ENCODE measurements at regions not wholly inside any gene's neighbourhood (a gene's known extent, or its start where the extent isn't known, plus 50 kb on each side); places are given as distances from the start of the nearest gene placed in this dataset.

- no peak for FAIRE-seq
- intact Hi-C loops (cut with micrococcal nuclease) (loop anchor here (1.0 to 10.0 kb wide), 7 partner anchors 86 to 566 kb away; no protein-coding TSS in a partner anchor), dilution Hi-C loops (cut with MboI; ENCODE audit: extremely low pct_ligation_motif_present, low sequenced_read_pairs) (no loop called here)
- Histone ChIP-seq H3K27ac (ENCODE audit: insufficient read depth, low read depth, low read length) (peak overlapping the region; percentile 34), H3K27me3 (ENCODE audit: control insufficient read depth in 2 of 2, insufficient read depth in 2 of 2, low read length in 2 of 2) (no peaks in the 10 kb centered on the region), H3K4me3 (replicated peaks in 1 of 3; ENCODE audit: insufficient read depth in 1 of 3, low read depth in 1 of 3, low read length in 3 of 3) (peak overlapping the region in 1 of 3 experiments; percentile 41), H3K4me2 (ENCODE audit: insufficient read depth, low read length) (peak overlapping the region; percentile 77), H3K9ac (replicated peaks; ENCODE audit: extremely low read depth, insufficient read depth, low read length) (peak overlapping the region; percentile 41), H3K9me3 (replicated peaks; ENCODE audit: control insufficient read depth, insufficient read depth, low read length) (no peaks in the 10 kb centered on the region), H3K9me1 (replicated peaks; ENCODE audit: control insufficient read depth, extremely low read depth, insufficient read depth, low read length) (no peaks in the 10 kb centered on the region), H2AFZ (ENCODE audit: low read depth, low read length) (no peak overlapping the region), H4K20me1 (replicated peaks; ENCODE audit: control insufficient read depth, extremely low read depth, insufficient read depth, low read length) (no peaks in the 10 kb centered on the region), H3K36me3 (ENCODE audit: control insufficient read depth in 2 of 2, extremely low read depth in 1 of 2, insufficient read depth in 2 of 2, low read length in 2 of 2) (no peaks in the 10 kb centered on the region), H3K79me2 (ENCODE audit: control insufficient read depth, insufficient read depth, low read length) (no peaks in the 10 kb centered on the region), H3K4me1 (ENCODE audit: control insufficient read depth, extremely low read depth, insufficient read depth, low read length) (peaks cover 44% of the 10 kb centered on the region)
- CTCF ChIA-PET: interaction anchor here (0.7 to 1.0 kb wide), 2 partner anchors 86 to 557 kb away, joined by 3 to 4 read pairs; no protein-coding TSS in a partner anchor
- POLR2A ChIA-PET: interaction anchor here (0.7 kb wide), 2 partner anchors 56 to 208 kb away, joined by 3 to 6 read pairs; no protein-coding TSS in a partner anchor
- no TSS peak for BruUV-seq (replicated peaks)
- TF ChIP-seq JUN (IDR thresholded peaks at IDR 0.05; ENCODE audit: borderline replicate concordance, insufficient read depth, insufficient read length, low read depth) (peak; percentile 26), MAX (IDR thresholded peaks at IDR 0.05; ENCODE audit: insufficient read depth, insufficient read length) (no peak), FOS (IDR thresholded peaks at IDR 0.05; ENCODE audit: borderline replicate concordance, insufficient read depth, low read length) (peak; percentile 64), GATA2 (IDR thresholded peaks at IDR 0.05; ENCODE audit: insufficient read depth, insufficient read length, low read depth, low read length) (peak; percentile 48)
- peak; percentile 52 for DNase-seq (ENCODE audit: low read depth, low spot score)
Measured at GRCh38 chr9:108056805-108057386, 567.3 kb upstream of the KLF4 start.

GRCh38 chr9:108056084-108056804, 566.7 kb upstream of the KLF4 start:
- no peaks in the 10 kb centered on the region for H4K20me1 ChIP-seq (replicated peaks; ENCODE audit: control insufficient read depth, extremely low read depth, insufficient read depth, low read length)
- ChIA-PET CTCF (interaction anchor here (0.7 to 4.4 kb wide), 4 partner anchors 15 to 568 kb away, joined by 3 to 17 read pairs (median 4); no protein-coding TSS in a partner anchor), POLR2A (interaction anchor here (0.7 kb wide), 2 partner anchors 55 to 208 kb away, joined by 3 to 6 read pairs; no protein-coding TSS in a partner anchor)
- no peaks in the 10 kb centered on the region for H3K9me1 ChIP-seq (replicated peaks; ENCODE audit: control insufficient read depth, extremely low read depth, insufficient read depth, low read length)
- H3K79me2 ChIP-seq (ENCODE audit: control insufficient read depth, insufficient read depth, low read length): no peaks in the 10 kb centered on the region
- H2AFZ ChIP-seq (ENCODE audit: low read depth, low read length): no peak overlapping the region
- intact Hi-C loops (cut with micrococcal nuclease): loop anchor here (1.0 to 10.0 kb wide), 7 partner anchors 87 to 565 kb away; no protein-coding TSS in a partner anchor
- peaks cover 44% of the 10 kb centered on the region for H3K4me1 ChIP-seq (ENCODE audit: control insufficient read depth, extremely low read depth, insufficient read depth, low read length)
- peak; percentile 72 for TF ChIP-seq JUN (IDR thresholded peaks at IDR 0.05; ENCODE audit: borderline replicate concordance, insufficient read depth, insufficient read length, low read depth)
- peak; percentile 19 for TF ChIP-seq POLR2AphosphoS5 (IDR thresholded peaks at IDR 0.05; ENCODE audit: insufficient read depth, low read depth, low read length)
- no peak for TF ChIP-seq POLR2A (IDR thresholded peaks at IDR 0.05; ENCODE audit: low read depth, low read length)
- peak; percentile 28 for TF ChIP-seq GATA2 (IDR thresholded peaks at IDR 0.05; ENCODE audit: insufficient read depth, insufficient read length, low read depth, low read length)
- peak; percentile 85 for TF ChIP-seq FOS (IDR thresholded peaks at IDR 0.05; ENCODE audit: borderline replicate concordance, insufficient read depth, low read length)
- BruUV-seq (replicated peaks): TSS peak; percentile 75
- H3K27ac ChIP-seq (ENCODE audit: insufficient read depth, low read depth, low read length): peak overlapping the region; percentile 34
- no peaks in the 10 kb centered on the region for H3K27me3 ChIP-seq (ENCODE audit: control insufficient read depth in 2 of 2, insufficient read depth in 2 of 2, low read length in 2 of 2)
- DNase-seq (ENCODE audit: low read depth, low spot score) (peak; percentile 49), FAIRE-seq (peak; percentile 85)
- H3K4me3 ChIP-seq (replicated peaks in 1 of 3; ENCODE audit: insufficient read depth in 1 of 3, low read depth in 1 of 3, low read length in 3 of 3): peak overlapping the region in 1 of 3 experiments; percentile 41
- dilution Hi-C loops (cut with MboI; ENCODE audit: extremely low pct_ligation_motif_present, low sequenced_read_pairs): no loop called here
- peak overlapping the region; percentile 77 for H3K4me2 ChIP-seq (ENCODE audit: insufficient read depth, low read length)
- H3K9me3 ChIP-seq (replicated peaks; ENCODE audit: control insufficient read depth, insufficient read depth, low read length): no peaks in the 10 kb centered on the region
- H3K36me3 ChIP-seq (ENCODE audit: control insufficient read depth in 2 of 2, extremely low read depth in 1 of 2, insufficient read depth in 2 of 2, low read length in 2 of 2): no peaks in the 10 kb centered on the region
- H3K9ac ChIP-seq (replicated peaks; ENCODE audit: extremely low read depth, insufficient read depth, low read length): peak overlapping the region; percentile 41

Data from endothelial cell of umbilical vein (primary cell).